ENCODE measurements at regions not wholly inside any gene's neighbourhood (a gene's known extent, or its start where the extent isn't known, plus 50 kb on each side); places are given as distances from the start of the nearest gene placed in this dataset.
"Not testable (repeated sequence)": the region's sequence is repeated elsewhere in the genome, so short reads cannot be mapped to it uniquely, and the experiment has no call there.

DNA sequence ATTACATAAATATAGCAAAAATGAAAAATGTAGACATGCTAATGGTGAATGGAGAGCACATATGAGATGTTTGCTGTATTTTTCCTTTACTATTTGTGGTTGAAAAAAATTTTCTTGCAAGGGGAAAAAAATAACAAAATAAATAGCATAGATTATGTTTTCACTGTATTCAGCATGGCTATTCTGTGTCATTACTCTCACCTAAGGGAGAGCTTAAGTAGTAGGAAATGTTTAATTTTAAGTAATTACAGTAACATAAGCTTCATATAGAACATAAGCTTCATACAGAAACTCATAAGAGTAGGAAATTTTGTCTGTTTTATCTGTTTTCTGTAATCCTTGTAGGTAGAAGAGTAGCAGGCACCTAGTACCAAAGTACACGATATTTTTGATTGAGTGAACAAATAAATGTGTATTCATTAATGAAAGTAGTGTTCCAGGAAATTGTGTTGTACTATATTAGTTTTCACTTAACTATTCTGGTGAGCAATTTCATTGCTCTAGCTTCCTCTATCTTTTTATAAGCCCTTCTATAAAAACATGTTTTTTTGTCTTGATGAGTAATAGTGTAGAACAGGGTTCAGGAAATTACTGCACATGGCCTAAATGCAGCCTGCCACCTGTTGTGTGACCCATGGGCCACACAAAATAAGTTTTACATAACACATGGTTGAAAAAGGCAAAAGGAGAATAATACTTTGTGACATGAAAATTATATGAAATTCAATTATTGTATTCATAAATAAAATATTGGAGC is 1025.0 kb upstream of the CDH10 start:
- H3K36me3 ChIP-seq (ENCODE audit: low read depth): no peaks in the 10 kb centered on the region
- intact Hi-C loops (cut with DNase I, micrococcal nuclease): no loop called here
- H3K9me3 ChIP-seq: peaks cover 48% of the 10 kb centered on the region
- H3K4me1 ChIP-seq (ENCODE audit: low read depth): no peaks in the 10 kb centered on the region
- no peak for DNase-seq
- TF ChIP-seq, protein P1, sequence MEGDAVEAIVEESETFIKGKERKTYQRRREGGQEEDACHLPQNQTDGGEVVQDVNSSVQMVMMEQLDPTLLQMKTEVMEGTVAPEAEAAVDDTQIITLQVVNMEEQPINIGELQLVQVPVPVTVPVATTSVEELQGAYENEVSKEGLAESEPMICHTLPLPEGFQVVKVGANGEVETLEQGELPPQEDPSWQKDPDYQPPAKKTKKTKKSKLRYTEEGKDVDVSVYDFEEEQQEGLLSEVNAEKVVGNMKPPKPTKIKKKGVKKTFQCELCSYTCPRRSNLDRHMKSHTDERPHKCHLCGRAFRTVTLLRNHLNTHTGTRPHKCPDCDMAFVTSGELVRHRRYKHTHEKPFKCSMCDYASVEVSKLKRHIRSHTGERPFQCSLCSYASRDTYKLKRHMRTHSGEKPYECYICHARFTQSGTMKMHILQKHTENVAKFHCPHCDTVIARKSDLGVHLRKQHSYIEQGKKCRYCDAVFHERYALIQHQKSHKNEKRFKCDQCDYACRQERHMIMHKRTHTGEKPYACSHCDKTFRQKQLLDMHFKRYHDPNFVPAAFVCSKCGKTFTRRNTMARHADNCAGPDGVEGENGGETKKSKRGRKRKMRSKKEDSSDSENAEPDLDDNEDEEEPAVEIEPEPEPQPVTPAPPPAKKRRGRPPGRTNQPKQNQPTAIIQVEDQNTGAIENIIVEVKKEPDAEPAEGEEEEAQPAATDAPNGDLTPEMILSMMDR (IDR thresholded peaks at IDR 0.05): no peak
- H3K4me3 ChIP-seq: no peak overlapping the region
- no peak for ATAC-seq

DNA sequence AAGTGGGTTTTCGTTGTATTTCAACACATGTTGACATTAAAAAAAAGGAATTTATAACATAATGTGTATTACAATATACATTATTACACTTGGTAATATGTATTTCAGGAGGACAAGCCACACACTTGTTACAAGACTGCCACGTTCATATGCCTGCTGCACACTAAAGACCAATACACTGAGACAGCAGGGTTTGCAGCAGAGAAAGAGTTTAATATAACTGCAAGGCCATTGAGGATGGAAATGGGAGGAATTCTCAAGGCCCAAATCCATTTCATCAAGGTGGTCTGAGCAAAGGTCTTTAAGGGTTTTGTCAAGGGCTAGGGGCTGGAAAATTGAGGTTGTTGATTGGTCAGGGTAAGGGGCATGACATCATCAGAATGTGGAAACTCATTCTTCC is 1017.8 kb upstream of the CDH10 start:
- no peak for DNase-seq
- peaks cover 72% of the 10 kb centered on the region for H3K9me3 ChIP-seq
- no peaks in the 10 kb centered on the region for H3K4me1 ChIP-seq (ENCODE audit: low read depth)
- no peaks in the 10 kb centered on the region for H3K36me3 ChIP-seq (ENCODE audit: low read depth)
- TF ChIP-seq, protein P1 (IDR thresholded peaks at IDR 0.05): no peak
- H3K4me3 ChIP-seq: no peak overlapping the region
- intact Hi-C loops (cut with DNase I, micrococcal nuclease): no loop called here
- no peak for ATAC-seq

DNA sequence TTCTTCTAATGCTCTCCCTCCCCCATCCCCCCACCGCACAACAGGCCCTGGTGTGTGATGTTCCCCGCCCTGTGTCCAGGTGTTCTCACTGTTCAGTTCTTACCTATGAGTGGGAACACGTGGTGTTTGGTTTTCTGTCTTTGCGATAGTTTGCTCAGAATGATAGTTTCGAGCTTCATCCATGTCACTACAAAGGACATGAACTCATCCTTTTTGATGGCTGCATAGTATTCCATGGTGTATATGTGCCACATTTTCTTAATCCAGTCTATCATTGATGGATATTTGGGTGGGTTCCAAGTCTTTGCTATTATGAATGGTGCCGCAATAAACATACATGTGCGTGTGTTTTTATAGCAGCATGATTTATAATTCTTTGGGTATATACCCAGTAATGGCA is 1005.5 kb upstream of the CDH10 start:
- ATAC-seq; H3K36me3 ChIP-seq (ENCODE audit: low read depth); H3K4me1 ChIP-seq (ENCODE audit: low read depth); DNase-seq; H3K4me3 ChIP-seq; intact Hi-C loops (cut with DNase I, micrococcal nuclease): not testable (repeated sequence)
- H3K9me3 ChIP-seq: peaks cover 42% of the 10 kb centered on the region

- intact Hi-C loops (cut with DNase I, micrococcal nuclease): no loop called here
These were observed 1005.0 kb upstream of the CDH10 start for GRCh38 chr5:25649628-25650265.

DNA sequence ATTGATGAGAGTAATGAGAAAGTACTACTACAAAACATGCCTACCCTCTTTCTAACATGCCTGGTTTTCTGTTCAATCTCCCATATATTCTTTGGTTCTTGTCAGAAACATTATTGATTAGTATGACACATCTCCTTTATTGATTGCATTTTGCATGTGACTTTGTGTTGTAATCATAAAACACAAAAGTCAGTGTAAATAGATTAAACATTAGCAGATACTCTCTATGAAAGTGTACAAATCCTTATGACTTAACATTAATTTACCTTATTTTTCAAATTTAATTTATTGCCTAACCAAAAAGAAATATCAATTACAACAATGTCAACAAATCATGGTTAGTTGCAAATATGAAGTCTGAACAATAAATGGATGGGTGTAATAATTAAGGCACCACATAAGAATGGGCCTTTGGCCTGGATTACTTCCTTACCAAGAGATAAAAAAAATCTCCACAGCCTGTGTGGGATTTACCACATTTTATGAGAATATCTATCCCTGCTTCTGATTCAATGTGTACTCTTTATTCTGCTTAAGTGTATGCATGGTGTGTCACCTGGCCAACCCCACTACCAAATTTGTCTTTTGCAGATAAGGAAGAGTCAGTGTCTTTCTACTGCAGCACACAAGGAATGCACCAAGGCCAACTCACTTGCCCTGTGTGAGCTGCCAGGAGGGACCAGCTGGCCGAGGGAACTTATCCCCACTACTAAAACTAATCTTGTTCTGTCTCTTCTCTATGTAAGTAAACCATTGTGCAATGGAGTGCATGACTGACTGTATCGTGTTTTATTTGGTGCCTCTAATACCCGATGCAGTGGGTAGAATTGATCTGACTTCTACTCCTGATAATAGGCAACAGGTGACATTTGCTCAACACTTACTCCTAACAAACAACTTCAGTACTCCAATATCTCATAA is 1001.9 kb upstream of the CDH10 start:
- H3K4me1 ChIP-seq (ENCODE audit: low read depth): no peaks in the 10 kb centered on the region
- no peak overlapping the region for H3K4me3 ChIP-seq
- peaks cover 49% of the 10 kb centered on the region for H3K9me3 ChIP-seq
- intact Hi-C loops (cut with DNase I, micrococcal nuclease): no loop called here
- no peak for DNase-seq
- no peaks in the 10 kb centered on the region for H3K36me3 ChIP-seq (ENCODE audit: low read depth)
- no peak for ATAC-seq
- TF ChIP-seq, protein P1 (IDR thresholded peaks at IDR 0.05): no peak

More at GRCh38 chr5:25649628-25650265, 1005.0 kb upstream of the CDH10 start:
- Histone ChIP-seq H3K4me1 (ENCODE audit: low read depth) (no peaks in the 10 kb centered on the region), H3K9me3 (peaks cover 40% of the 10 kb centered on the region), H3K36me3 (ENCODE audit: low read depth) (no peaks in the 10 kb centered on the region), H3K4me3 (no peak overlapping the region)
- DNase-seq (no peak), ATAC-seq (no peak)
- TF ChIP-seq, protein P1 (IDR thresholded peaks at IDR 0.05): no peak
